Smooth muscle cell (in vitro differentiated cells): ENCODE measurements at regions not wholly inside any gene's neighbourhood (a gene's known extent, or its start where the extent isn't known, plus 50 kb on each side); places are given as distances from the start of the nearest gene placed in this dataset.
A peak's percentile ranks its signal among the peaks of the same experiment; 100 is the strongest.

Experiments
- DNase-seq: peaks from one replicate; lab custom pipeline; 2025; ENCODE audit not compliant: unreplicated experiment; lab: John Stamatoyannopoulos, UW
- H2AFZ ChIP-seq: fragments of 200-600 bp; sonication (generic); 2 replicates; pipeline ENCODE4 v1.6.0; 2016; ENCODE audit warnings: antibody characterized with exemption, low read depth, mild to moderate bottlenecking
- H3F3A ChIP-seq: fragments of 200-600 bp; sonication (generic); 2 replicates; pipeline ENCODE4 v1.6.0; 2017; ENCODE audit warnings: antibody characterized with exemption, low read depth
- H3K27ac ChIP-seq: fragments of 200-600 bp; sonication (generic); 2 replicates; pipeline ENCODE4 v1.5.1; 2016; ENCODE audit warnings: low read depth, mild to moderate bottlenecking
- H3K27me3 ChIP-seq: fragments of 200-600 bp; sonication (generic); 2 replicates; pipeline ENCODE4 v1.6.1; 2016; ENCODE audit warnings: low read depth, mild to moderate bottlenecking
- H3K36me3 ChIP-seq: fragments of 200-600 bp; sonication (generic); 2 replicates; pipeline ENCODE4 v1.5.1; 2016; ENCODE audit warnings: low read depth
- H3K4me1 ChIP-seq: fragments of 200-600 bp; sonication (generic); 2 replicates; pipeline ENCODE4 v1.5.1; 2016; ENCODE audit warnings: low read depth
- H3K4me2 ChIP-seq: fragments of 200-600 bp; sonication (generic); 2 replicates; pipeline ENCODE4 v1.6.0; 2016; ENCODE audit warnings: mild to moderate bottlenecking
- H3K4me3 ChIP-seq: fragments of 200-600 bp; sonication (generic); 2 replicates; pipeline ENCODE4 v1.5.1; 2016; ENCODE audit warnings: mild to moderate bottlenecking
- H3K79me2 ChIP-seq: fragments of 200-600 bp; sonication (generic); 2 replicates; pipeline ENCODE4 v1.6.0; 2016; ENCODE audit warnings: low read depth, mild to moderate bottlenecking
- H3K9ac ChIP-seq: fragments of 200-600 bp; sonication (generic); 2 replicates; pipeline ENCODE4 v1.6.0; 2016; ENCODE audit warnings: low read depth
- H3K9me3 ChIP-seq: fragments of 200-600 bp; sonication (generic); replicated peaks from 2 replicates; pipeline ENCODE4 v1.5.1; 2016; ENCODE audit warnings: low read depth
- H4K20me1 ChIP-seq: fragments of 200-600 bp; sonication (generic); 2 replicates; pipeline ENCODE4 v1.6.0; 2016; ENCODE audit warnings: low read depth
- CTCF ChIP-seq: fragments of 200-600 bp; sonication (generic); IDR thresholded peaks from 2 replicates; pipeline ENCODE4 v1.5.1; 2017; ENCODE audit warnings: borderline replicate concordance, mild to moderate bottlenecking, antibody characterized with exemption; ENCODE audit not compliant: insufficient read depth, poor library complexity, severe bottlenecking
- WGBS: methylation state at CpG from one replicate; pipeline ENCODE4 v1.1.7; 2016; ENCODE audit warnings: low lambda C conversion rate; 5-methylcytosine and 5-hydroxymethylcytosine counted together

DNA sequence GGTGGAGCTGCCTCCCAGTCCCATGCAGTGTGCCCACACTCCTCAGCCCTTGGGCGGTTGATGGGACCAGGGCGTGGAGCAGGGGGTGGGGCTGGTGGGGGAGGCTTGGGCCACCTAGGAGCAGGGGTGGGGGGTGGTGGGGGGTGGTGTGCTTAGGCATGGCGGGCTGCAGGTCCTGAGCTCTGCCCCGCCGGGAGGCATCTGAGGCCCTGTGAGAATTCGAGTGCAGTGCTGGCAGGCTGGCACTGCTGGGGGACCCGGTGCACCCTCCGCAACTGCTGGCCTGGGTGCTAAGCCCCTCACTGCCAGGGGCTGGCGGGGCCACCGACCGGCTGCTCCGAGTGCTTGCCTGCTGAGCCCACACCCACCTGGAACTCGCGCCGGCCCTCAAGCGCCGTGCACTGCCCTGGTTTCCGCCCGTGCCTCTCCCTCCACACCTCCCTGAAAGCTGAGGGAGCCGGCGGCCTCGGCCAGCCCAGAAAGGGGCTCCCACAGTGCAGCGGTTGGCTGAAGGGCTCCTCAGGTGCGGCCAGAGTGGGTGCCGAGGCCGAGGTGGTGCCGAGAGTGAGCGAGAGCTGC is 59.6 kb upstream of the PRL start:
- H3K9ac ChIP-seq: no peak overlapping the region
- H3K36me3 ChIP-seq: no peaks in the 10 kb centered on the region
- H3K4me2 ChIP-seq: no peak overlapping the region
- DNase-seq: no peak
- no peak overlapping the region for H3K4me3 ChIP-seq
- no peak for TF ChIP-seq CTCF
- no peak overlapping the region for H3K27ac ChIP-seq
- H2AFZ ChIP-seq: no peak overlapping the region
- H3K27me3 ChIP-seq: no peaks in the 10 kb centered on the region
- 91% methylated on average over 13 of the region's 28 CpGs for WGBS
- H3F3A ChIP-seq: peaks cover 7% of the 10 kb centered on the region
- no peaks in the 10 kb centered on the region for H3K79me2 ChIP-seq
- H4K20me1 ChIP-seq: no peaks in the 10 kb centered on the region
- H3K4me1 ChIP-seq: no peaks in the 10 kb centered on the region
- H3K9me3 ChIP-seq: no peaks in the 10 kb centered on the region

DNA sequence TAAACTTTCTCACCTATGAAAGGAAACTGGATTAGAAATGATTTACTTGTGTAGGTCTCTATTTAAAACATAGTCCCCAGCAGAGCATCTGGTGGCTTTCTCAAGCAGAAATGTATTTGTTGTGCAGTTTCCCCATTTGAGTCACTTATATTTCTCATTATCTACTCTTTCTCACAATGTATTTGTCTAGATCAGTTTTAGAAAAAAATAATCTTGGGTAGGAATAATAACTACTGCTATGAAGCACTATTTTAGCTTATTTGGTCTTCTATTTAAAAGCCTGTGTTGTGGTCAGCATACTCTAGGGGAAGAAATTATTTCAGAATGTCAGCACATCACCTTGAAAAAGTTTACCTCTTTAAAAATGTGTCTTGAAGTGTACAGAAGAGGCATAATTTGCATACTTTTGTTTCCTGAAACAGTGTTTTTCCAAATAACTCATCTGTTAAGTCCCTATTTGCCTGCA is 60.9 kb upstream of the PRL start:
- Histone ChIP-seq H3K9ac (no peak overlapping the region), H3K4me3 (no peak overlapping the region), H3K36me3 (no peaks in the 10 kb centered on the region), H3K4me1 (peaks cover 9% of the 10 kb centered on the region), H3K27ac (no peak overlapping the region), H3K79me2 (no peaks in the 10 kb centered on the region), H2AFZ (no peak overlapping the region), H3K27me3 (no peaks in the 10 kb centered on the region), H3F3A (peaks cover 6% of the 10 kb centered on the region), H3K9me3 (no peaks in the 10 kb centered on the region), H3K4me2 (no peak overlapping the region), H4K20me1 (no peaks in the 10 kb centered on the region)
- DNase-seq: no peak
- TF ChIP-seq CTCF: no peak

- H3K36me3 ChIP-seq: no peaks in the 10 kb centered on the region
- no peak overlapping the region for H2AFZ ChIP-seq
- 90% methylated on average over 5 of the region's 5 CpGs for WGBS
- H3K4me3 ChIP-seq: no peak overlapping the region
- no peaks in the 10 kb centered on the region for H3K27me3 ChIP-seq
- H3K4me1 ChIP-seq: peaks cover 17% of the 10 kb centered on the region
- no peak overlapping the region for H3K9ac ChIP-seq
- no peaks in the 10 kb centered on the region for H4K20me1 ChIP-seq
- H3K79me2 ChIP-seq: no peaks in the 10 kb centered on the region
- no peak for TF ChIP-seq CTCF
- no peak overlapping the region for H3K27ac ChIP-seq
- no peak overlapping the region for H3K4me2 ChIP-seq
- H3K9me3 ChIP-seq: no peaks in the 10 kb centered on the region
- no peak for DNase-seq
- H3F3A ChIP-seq: no peaks in the 10 kb centered on the region
Measured at GRCh38 chr6:22361576-22361975, 64.7 kb upstream of the PRL start.

- Histone ChIP-seq H2AFZ (peak overlapping the region; percentile 29), H3K27me3 (no peaks in the 10 kb centered on the region), H3K4me2 (no peak overlapping the region)
Measured at GRCh38 chr6:22362361-22362760, 65.5 kb upstream of the PRL start.

More at GRCh38 chr6:22362361-22362760, 65.5 kb upstream of the PRL start:
- Histone ChIP-seq H3K9me3 (no peaks in the 10 kb centered on the region), H3K4me3 (no peak overlapping the region), H3F3A (peaks cover 5% of the 10 kb centered on the region), H3K4me1 (peaks cover 24% of the 10 kb centered on the region), H4K20me1 (no peaks in the 10 kb centered on the region), H3K9ac (no peak overlapping the region), H3K36me3 (no peaks in the 10 kb centered on the region), H3K79me2 (no peaks in the 10 kb centered on the region), H3K27ac (peak overlapping the region; percentile 58)
- DNase-seq: no peak
- no peak for TF ChIP-seq CTCF
- 74% methylated on average over 3 of the region's 3 CpGs for WGBS
